ENCODE measurements at regions not wholly inside any gene's neighbourhood (a gene's known extent, or its start where the extent isn't known, plus 50 kb on each side); places are given as distances from the start of the nearest gene placed in this dataset.

- Histone ChIP-seq H3K79me2 (replicated peaks; ENCODE audit: insufficient read depth, low read length) (no peaks in the 10 kb centered on the region), H3K27ac (ENCODE audit: low read length) (no peak overlapping the region), H3K4me2 (ENCODE audit: low read length) (no peak overlapping the region), H3K4me3 (ENCODE audit: low read length) (peak overlapping the region; percentile 28), H3K9me3 (ENCODE audit: low read length) (no peaks in the 10 kb centered on the region), H3K9me2 (ENCODE audit: insufficient read depth, low read length) (no peaks in the 10 kb centered on the region), H2AFZ (ENCODE audit: low read depth, low read length) (no peak overlapping the region), H3K36me3 (ENCODE audit: insufficient read depth, low read length) (no peaks in the 10 kb centered on the region), H3F3A (ENCODE audit: insufficient read depth, low read length, poor library complexity, severe bottlenecking) (no peaks in the 10 kb centered on the region), H3K27me3 (ENCODE audit: insufficient read depth, low read depth, low read length) (no peaks in the 10 kb centered on the region), H3K9ac (ENCODE audit: low read length) (no peak overlapping the region), H4K20me1 (ENCODE audit: insufficient read depth) (no peaks in the 10 kb centered on the region)
- TF ChIP-seq RAD21 (conservative IDR thresholded peaks at IDR 0.05) (no peak), EP300 (conservative IDR thresholded peaks at IDR 0.05; ENCODE audit: poor library complexity, severe bottlenecking) (peak; percentile 42)
Observed at GRCh38 chr11:41943656-41944055, 484.2 kb upstream of the LRRC4C start.

GRCh38 chr11:41947392-41947791 lies 487.9 kb upstream of the LRRC4C start:
- no peak overlapping the region for H3K9ac ChIP-seq (ENCODE audit: low read length)
- no peaks in the 10 kb centered on the region for H3K36me3 ChIP-seq (ENCODE audit: insufficient read depth, low read length)
- no peaks in the 10 kb centered on the region for H3K27me3 ChIP-seq (ENCODE audit: insufficient read depth, low read depth, low read length)
- no peaks in the 10 kb centered on the region for H3K79me2 ChIP-seq (replicated peaks; ENCODE audit: insufficient read depth, low read length)
- H2AFZ ChIP-seq (ENCODE audit: low read depth, low read length), result no peak overlapping the region
- H3K27ac ChIP-seq (ENCODE audit: low read length), result no peak overlapping the region
- no peak overlapping the region for H3K4me2 ChIP-seq (ENCODE audit: low read length)
- no peak overlapping the region for H3K4me3 ChIP-seq (ENCODE audit: low read length)
- TF ChIP-seq SMC3 (conservative IDR thresholded peaks at IDR 0.05; ENCODE audit: poor library complexity) (no peak), EZH2 (IDR thresholded peaks at IDR 0.05; ENCODE audit: borderline replicate concordance, insufficient read depth, low read length, poor library complexity, severe bottlenecking) (no peak), REST (IDR thresholded peaks at IDR 0.05; ENCODE audit: borderline replicate concordance) (no peak), MXI1 (conservative IDR thresholded peaks at IDR 0.05; ENCODE audit: poor library complexity, severe bottlenecking) (no peak), EP300 (conservative IDR thresholded peaks at IDR 0.05; ENCODE audit: poor library complexity, severe bottlenecking) (no peak), CTCF (IDR thresholded peaks at IDR 0.05; ENCODE audit: poor library complexity, severe bottlenecking) (no peak), RAD21 (conservative IDR thresholded peaks at IDR 0.05) (no peak), POLR2AphosphoS5 (IDR thresholded peaks at IDR 0.05) (no peak), TAF1 (IDR thresholded peaks at IDR 0.05; ENCODE audit: low read depth) (no peak)
- peaks cover 10% of the 10 kb centered on the region for H3F3A ChIP-seq (ENCODE audit: insufficient read depth, low read length, poor library complexity, severe bottlenecking)
- H3K9me3 ChIP-seq (ENCODE audit: low read length), result no peaks in the 10 kb centered on the region
- H4K20me1 ChIP-seq (ENCODE audit: insufficient read depth), result no peaks in the 10 kb centered on the region
- H3K9me2 ChIP-seq (ENCODE audit: insufficient read depth, low read length), result no peaks in the 10 kb centered on the region
